IMR-90 (cell line): ENCODE measurements at regions not wholly inside any gene's neighbourhood (a gene's known extent, or its start where the extent isn't known, plus 50 kb on each side); places are given as distances from the start of the nearest gene placed in this dataset.

Source experiments
- BHLHE40 ChIP-seq: fragments of 150-350 bp; IDR thresholded peaks from 2 replicates; pipeline ENCODE4 v1.6.1; 2016; ENCODE audit warnings: mild to moderate bottlenecking, low read depth, low read length
- CEBPB ChIP-seq: IDR thresholded peaks from 2 replicates; pipeline ENCODE4 v1.6.1; 2012; ENCODE audit warnings: low read depth, low read length, improper control_type of control experiment
- MXI1 ChIP-seq: IDR thresholded peaks from 2 replicates; pipeline ENCODE4 v1.6.1; 2012; ENCODE audit warnings: low read depth, mild to moderate bottlenecking, low read length, moderate library complexity, borderline replicate concordance
- NFE2L2 ChIP-seq: fragments of 150-350 bp; IDR thresholded peaks from 2 replicates; pipeline ENCODE4 v1.6.1; 2016; ENCODE audit warnings: low read depth, mild to moderate bottlenecking, low read length
- POLR2A ChIP-seq: IDR thresholded peaks from 2 replicates; pipeline ENCODE4 v1.6.1; 2012; ENCODE audit warnings: mild to moderate bottlenecking, low read depth, low read length
- RAD21 ChIP-seq: IDR thresholded peaks from 2 replicates; pipeline ENCODE4 v1.6.1; 2012; ENCODE audit warnings: low read length, improper control_type of control experiment
- RCOR1 ChIP-seq: IDR thresholded peaks from 2 replicates; pipeline ENCODE4 v1.6.1; 2012; ENCODE audit warnings: mild to moderate bottlenecking, low read length, improper control_type of control experiment; ENCODE audit not compliant: insufficient replicate concordance
- SMC3 ChIP-seq: fragments of 150-350 bp; IDR thresholded peaks from 2 replicates; pipeline ENCODE4 v1.6.1; 2016; ENCODE audit warnings: low read depth, mild to moderate bottlenecking, antibody characterized with exemption, low read length, moderate library complexity
- TF ChIP-seq, protein P1 (sequence below): conservative IDR thresholded peaks from 2 replicates; pipeline ENCODE4 v1.5.1; 2012; ENCODE audit warnings: mild to moderate bottlenecking, low read depth, low read length, improper control_type of control experiment
- TF ChIP-seq, protein P2 (sequence below): fragments of 150-350 bp; IDR thresholded peaks from 2 replicates; pipeline ENCODE4 v1.6.1; 2017; ENCODE audit warnings: mild to moderate bottlenecking, antibody characterized with exemption, low read length, low read depth

DNA sequence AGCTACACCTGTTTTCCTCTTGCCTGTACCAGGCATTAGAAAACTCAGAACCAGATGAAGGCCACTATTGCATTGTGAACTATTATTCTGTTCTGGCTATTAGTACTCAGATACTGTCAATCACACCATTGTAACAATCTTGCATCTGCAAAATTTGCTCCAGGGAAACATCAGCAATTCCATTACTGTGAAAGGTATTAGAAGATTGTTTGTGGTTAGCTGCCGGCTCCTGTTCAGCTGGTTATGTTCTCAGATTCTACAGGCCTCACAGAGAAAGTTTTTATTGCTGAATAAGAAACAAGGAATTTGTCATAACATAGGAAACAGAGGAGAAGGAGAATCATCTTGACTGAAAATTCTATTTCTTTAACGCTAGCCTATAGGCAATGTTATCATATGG lies 179.9 kb downstream of the PLOD2 start:
- TF ChIP-seq, protein P1, sequence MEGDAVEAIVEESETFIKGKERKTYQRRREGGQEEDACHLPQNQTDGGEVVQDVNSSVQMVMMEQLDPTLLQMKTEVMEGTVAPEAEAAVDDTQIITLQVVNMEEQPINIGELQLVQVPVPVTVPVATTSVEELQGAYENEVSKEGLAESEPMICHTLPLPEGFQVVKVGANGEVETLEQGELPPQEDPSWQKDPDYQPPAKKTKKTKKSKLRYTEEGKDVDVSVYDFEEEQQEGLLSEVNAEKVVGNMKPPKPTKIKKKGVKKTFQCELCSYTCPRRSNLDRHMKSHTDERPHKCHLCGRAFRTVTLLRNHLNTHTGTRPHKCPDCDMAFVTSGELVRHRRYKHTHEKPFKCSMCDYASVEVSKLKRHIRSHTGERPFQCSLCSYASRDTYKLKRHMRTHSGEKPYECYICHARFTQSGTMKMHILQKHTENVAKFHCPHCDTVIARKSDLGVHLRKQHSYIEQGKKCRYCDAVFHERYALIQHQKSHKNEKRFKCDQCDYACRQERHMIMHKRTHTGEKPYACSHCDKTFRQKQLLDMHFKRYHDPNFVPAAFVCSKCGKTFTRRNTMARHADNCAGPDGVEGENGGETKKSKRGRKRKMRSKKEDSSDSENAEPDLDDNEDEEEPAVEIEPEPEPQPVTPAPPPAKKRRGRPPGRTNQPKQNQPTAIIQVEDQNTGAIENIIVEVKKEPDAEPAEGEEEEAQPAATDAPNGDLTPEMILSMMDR = no peak
- TF ChIP-seq NFE2L2 (no peak), POLR2A (no peak), BHLHE40 (no peak), MXI1 (no peak), RAD21 (no peak), CEBPB (no peak), RCOR1 (no peak), SMC3 (no peak)
- TF ChIP-seq, protein P2, sequence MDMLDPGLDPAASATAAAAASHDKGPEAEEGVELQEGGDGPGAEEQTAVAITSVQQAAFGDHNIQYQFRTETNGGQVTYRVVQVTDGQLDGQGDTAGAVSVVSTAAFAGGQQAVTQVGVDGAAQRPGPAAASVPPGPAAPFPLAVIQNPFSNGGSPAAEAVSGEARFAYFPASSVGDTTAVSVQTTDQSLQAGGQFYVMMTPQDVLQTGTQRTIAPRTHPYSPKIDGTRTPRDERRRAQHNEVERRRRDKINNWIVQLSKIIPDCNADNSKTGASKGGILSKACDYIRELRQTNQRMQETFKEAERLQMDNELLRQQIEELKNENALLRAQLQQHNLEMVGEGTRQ = no peak
